K562 (cell line): ENCODE measurements at regions not wholly inside any gene's neighbourhood (a gene's known extent, or its start where the extent isn't known, plus 50 kb on each side); places are given as distances from the start of the nearest gene placed in this dataset.

Experiments used
- ATAC-seq: fragments of 200-7000 bp; cut with Tn5 transposase; 3 replicates; pipeline ENCODE4 v1.9.1; 2020; ENCODE audit warnings: moderate library complexity
- BruUV-seq: library from RNA; stranded (reverse); fragments of 400-500 nt; replicated peaks from 2 replicates; lab custom pipeline; 2021; lab: Mats Ljungman, UMichigan
- CTCF ChIA-PET: fragments of 300-600 bp; formaldehyde crosslinking; extraction: SDS; loops from one replicate; lab custom pipeline; 2021; ENCODE audit warnings: low intra/inter-chr PET ratio; lab: Yijun Ruan, JAX
- POLR2A ChIA-PET: fragments of 300-600, 350-650 bp; sonication (Branson Sonifier 250); formaldehyde crosslinking; extraction: SDS; loops from one replicate; lab custom pipeline; 2021; ENCODE audit warnings: antibody characterized with exemption, inconsistent platforms; lab: Yijun Ruan, JAX
- DNase-seq, 4 experiments: peaks; one replicate each; pipeline versions ENCODE4 v3.0.0 to v3.0.0-alpha.2; 2011 to 2018; ENCODE audit warnings: low spot score in 3 of 4, mixed read lengths in 3 of 4; ENCODE audit errors: extremely low read depth in 1 of 4
- FAIRE-seq: peaks from 2 replicates; lab custom pipeline; 2011; peaks lifted over from hg19 to GRCh38; lab: Jason Lieb, UNC
- H2AFZ ChIP-seq: 2 replicates; pipeline ENCODE4 v1.6.0; 2011; ENCODE audit warnings: low read depth, low read length, control low read depth, inconsistent platforms
- H3K27ac ChIP-seq: fragments of 200-600 bp; 3 replicates; pipeline ENCODE4 v1.8.0; 2011; ENCODE audit warnings: low read depth, mild to moderate bottlenecking, control low read depth, inconsistent platforms, low read length, moderate library complexity, mixed read lengths; ENCODE audit errors: extremely low read depth
- H3K27me3 ChIP-seq, 2 experiments: fragments of 300-600 bp in 1 of 2; 2 replicates in 1 of 2; 3 replicates in 1 of 2; pipeline versions ENCODE4 v1.6.0 to v1.8.0; 2011; ENCODE audit warnings: inconsistent platforms in 2 of 2, low read length in 2 of 2, mild to moderate bottlenecking in 1 of 2, mixed read lengths in 1 of 2, moderate library complexity in 1 of 2; ENCODE audit not compliant: control insufficient read depth in 2 of 2, insufficient read depth in 2 of 2
- H3K36me3 ChIP-seq: fragments of 300-600 bp; 3 replicates; pipeline ENCODE4 v1.8.0; 2011; ENCODE audit warnings: mild to moderate bottlenecking, low read length, inconsistent platforms; ENCODE audit not compliant: control insufficient read depth, insufficient read depth
- H3K4me1 ChIP-seq, 2 experiments: fragments of 200-600 bp in 1 of 2; replicated peaks in 1 of 2; 2 replicates in 1 of 2; 3 replicates in 1 of 2; pipeline versions ENCODE4 v1.5.1 to v1.8.0; 2011; ENCODE audit warnings: inconsistent platforms in 2 of 2, low read length in 2 of 2, mild to moderate bottlenecking in 1 of 2, mixed read lengths in 1 of 2, moderate library complexity in 1 of 2; ENCODE audit not compliant: control insufficient read depth in 2 of 2, insufficient read depth in 2 of 2
- H3K4me2 ChIP-seq: 2 replicates; pipeline ENCODE4 v1.6.1; 2011; ENCODE audit warnings: low read length, control low read depth, inconsistent platforms, mixed read lengths; ENCODE audit not compliant: insufficient read depth
- H3K4me3 ChIP-seq: fragments of 200-600 bp; sonication (generic), shearing (Covaris generic); 2 replicates; pipeline ENCODE4 v1.5.1; 2016; ENCODE audit warnings: control low read depth, inconsistent platforms
- H3K79me2 ChIP-seq: fragments of 200-600 bp; 3 replicates; pipeline ENCODE4 v1.8.0; 2011; ENCODE audit warnings: low read length, inconsistent platforms; ENCODE audit not compliant: control insufficient read depth, insufficient read depth
- H3K9ac ChIP-seq, 2 experiments: 2 replicates each; pipeline versions ENCODE4 v1.6.0 to v1.6.1; 2011; ENCODE audit warnings: low read depth in 2 of 2, low read length in 2 of 2, control low read depth in 1 of 2, inconsistent platforms in 1 of 2, mild to moderate bottlenecking in 1 of 2, mixed read lengths in 1 of 2; ENCODE audit not compliant: insufficient read depth in 1 of 2
- H3K9me1 ChIP-seq: one replicate; pipeline ENCODE4 v1.6.0; 2011; ENCODE audit warnings: inconsistent platforms, mild to moderate bottlenecking, low read length, moderate library complexity; ENCODE audit not compliant: control insufficient read depth, insufficient read depth
- H3K9me3 ChIP-seq: replicated peaks from 2 replicates; pipeline ENCODE4 v1.5.1; 2011; ENCODE audit warnings: low read depth, low read length, inconsistent platforms; ENCODE audit not compliant: control insufficient read depth, insufficient read depth
- H4K20me1 ChIP-seq: replicated peaks from 2 replicates; pipeline ENCODE4 v1.6.1; 2011; ENCODE audit warnings: low read length, inconsistent platforms, mixed read lengths; ENCODE audit not compliant: control insufficient read depth, insufficient read depth
- BCOR ChIP-seq: fragments of 450-650 bp; IDR thresholded peaks from 2 replicates; pipeline ENCODE4 v1.6.1; 2016
- ETS1 ChIP-seq: conservative IDR thresholded peaks from 2 replicates; pipeline ENCODE4 v1.6.1; 2011; ENCODE audit warnings: low read depth, mild to moderate bottlenecking, low read length; ENCODE audit not compliant: control insufficient read depth
- KDM5B ChIP-seq: fragments of 200-600 bp; sonication (generic); IDR thresholded peaks from 2 replicates; pipeline ENCODE4 v1.6.1; 2012; ENCODE audit warnings: low read depth, mild to moderate bottlenecking, moderate library complexity, low read length, control low read depth, inconsistent platforms; ENCODE audit not compliant: insufficient replicate concordance
- MXD1 ChIP-seq: fragments of 250-450 bp; sonication (Bioruptor Pico); IDR thresholded peaks from 2 replicates; pipeline ENCODE4 v1.8.0; 2021; ENCODE audit warnings: borderline replicate concordance, mild to moderate bottlenecking, moderate library complexity; ENCODE audit not compliant: poor library complexity, severe bottlenecking
- NFE2L1 ChIP-seq: fragments of 450-650 bp; IDR thresholded peaks from 2 replicates; pipeline ENCODE4 v1.6.1; 2016; ENCODE audit warnings: missing genetic modification characterization, low read depth, mild to moderate bottlenecking, missing compliant biosample characterization, moderate library complexity, borderline replicate concordance
- NR2C1 ChIP-seq, 2 experiments: fragments of 450-650 bp; IDR thresholded peaks; 2 replicates each; pipeline ENCODE4 v1.6.1; 2017; ENCODE audit warnings: mild to moderate bottlenecking in 2 of 2, antibody characterized with exemption in 1 of 2, inconsistent platforms in 1 of 2, missing compliant biosample characterization in 1 of 2, missing genetic modification characterization in 1 of 2
- SMARCE1 ChIP-seq: fragments of 450-650 bp; IDR thresholded peaks from 2 replicates; pipeline ENCODE4 v1.7.1; 2016; ENCODE audit warnings: mild to moderate bottlenecking
- XRCC3 ChIP-seq: fragments of 450-650 bp; IDR thresholded peaks from 2 replicates; pipeline ENCODE4 v1.6.1; 2017; ENCODE audit warnings: mild to moderate bottlenecking, moderate library complexity
- ZNF174 ChIP-seq: fragments of 250-450 bp; sonication (Bioruptor Pico); IDR thresholded peaks from 2 replicates; pipeline ENCODE4 v1.4.0; 2020; ENCODE audit warnings: mild to moderate bottlenecking
- ZNF217 ChIP-seq: sonication (generic); formaldehyde crosslinking; IDR thresholded peaks from 2 replicates; pipeline ENCODE4 v1.8.0; 2022; ENCODE audit warnings: mild to moderate bottlenecking, missing genetic modification reagents
- ZZZ3 ChIP-seq: fragments of 450-650 bp; IDR thresholded peaks from 2 replicates; pipeline ENCODE4 v1.6.1; 2016; ENCODE audit warnings: antibody characterized with exemption, mild to moderate bottlenecking, moderate library complexity
- WGBS: fragments of 100-300 bp; shearing (Covaris generic); methylation state at CpG from one replicate; pipeline ENCODE4 v1.1.6; 2016; ENCODE audit warnings: low coverage, mixed read lengths; ENCODE audit not compliant: insufficient coverage; ENCODE audit errors: missing lambda C conversion rate; 5-methylcytosine and 5-hydroxymethylcytosine counted together
- in situ Hi-C: fragments of 300-500 bp; cut with MboI; formaldehyde crosslinking; loops from 4 replicates; pipeline ENCODE4 v1.15.0; 2018; ENCODE audit warnings: inconsistent platforms, mixed read lengths
- intact Hi-C: fragments of 100-400 bp; cut with micrococcal nuclease; formaldehyde crosslinking; loops from 2 replicates; pipeline ENCODE4 v1.14.2; 2022
- TF ChIP-seq, protein P1 (sequence below), 2 experiments: fragments of 450-650 bp in 1 of 2; sonication (generic) in 1 of 2; formaldehyde crosslinking in 1 of 2; IDR thresholded peaks in 1 of 2; conservative IDR thresholded peaks in 1 of 2; 2 replicates each; pipeline versions ENCODE4 v1.6.1 to v1.8.1; 2016 to 2023; ENCODE audit warnings: mild to moderate bottlenecking in 2 of 2, moderate library complexity in 2 of 2, inconsistent platforms in 1 of 2, missing genetic modification reagents in 1 of 2
- TF ChIP-seq, protein P2 (sequence below): fragments of 450-650 bp; formaldehyde crosslinking; conservative IDR thresholded peaks from 2 replicates; pipeline ENCODE4 v1.4.0; 2022; ENCODE audit warnings: mild to moderate bottlenecking, missing genetic modification characterization
- TF ChIP-seq, protein P3 (sequence below): sonication (generic); formaldehyde crosslinking; IDR thresholded peaks from 2 replicates; pipeline ENCODE4 v1.9.0; 2022; ENCODE audit warnings: mild to moderate bottlenecking, missing genetic modification reagents

- TF ChIP-seq, protein P1, sequence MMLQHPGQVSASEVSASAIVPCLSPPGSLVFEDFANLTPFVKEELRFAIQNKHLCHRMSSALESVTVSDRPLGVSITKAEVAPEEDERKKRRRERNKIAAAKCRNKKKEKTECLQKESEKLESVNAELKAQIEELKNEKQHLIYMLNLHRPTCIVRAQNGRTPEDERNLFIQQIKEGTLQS (IDR thresholded peaks at IDR 0.05): no peak
- TF ChIP-seq, protein P1 (CRISPR knock-in tag; conservative IDR thresholded peaks at IDR 0.05): no peak
- TF ChIP-seq, protein P2, sequence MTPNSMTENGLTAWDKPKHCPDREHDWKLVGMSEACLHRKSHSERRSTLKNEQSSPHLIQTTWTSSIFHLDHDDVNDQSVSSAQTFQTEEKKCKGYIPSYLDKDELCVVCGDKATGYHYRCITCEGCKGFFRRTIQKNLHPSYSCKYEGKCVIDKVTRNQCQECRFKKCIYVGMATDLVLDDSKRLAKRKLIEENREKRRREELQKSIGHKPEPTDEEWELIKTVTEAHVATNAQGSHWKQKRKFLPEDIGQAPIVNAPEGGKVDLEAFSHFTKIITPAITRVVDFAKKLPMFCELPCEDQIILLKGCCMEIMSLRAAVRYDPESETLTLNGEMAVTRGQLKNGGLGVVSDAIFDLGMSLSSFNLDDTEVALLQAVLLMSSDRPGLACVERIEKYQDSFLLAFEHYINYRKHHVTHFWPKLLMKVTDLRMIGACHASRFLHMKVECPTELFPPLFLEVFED (CRISPR knock-in tag): no peak
Measured at GRCh38 chr15:62474021-62474770, 309.1 kb upstream of the C2CD4B start (continued).

DNA sequence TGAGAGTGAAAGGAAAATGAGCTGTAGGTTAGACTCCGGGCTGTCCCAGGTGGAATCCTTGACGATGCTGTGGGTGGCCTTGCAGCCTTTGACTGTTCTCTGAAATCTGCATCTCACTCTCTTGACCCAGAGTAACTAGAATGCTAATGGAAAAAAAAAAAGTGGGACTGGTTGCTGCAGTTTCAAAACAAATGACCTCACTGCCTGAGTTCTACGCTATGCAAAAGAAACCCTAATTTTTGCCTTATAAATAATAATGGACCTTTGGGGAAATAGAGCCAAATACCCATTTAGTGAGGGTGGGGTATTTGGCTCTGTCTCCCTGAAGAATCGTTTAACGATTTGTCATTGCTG, 309.7 kb upstream of the C2CD4B start:
- H3K4me2 ChIP-seq: no peak overlapping the region
- in situ Hi-C loops: no loop called here
- ATAC-seq (no peak), DNase-seq (no peak), FAIRE-seq (no peak)
- H2AFZ ChIP-seq: no peak overlapping the region
- peaks cover 2 to 12% of the 10 kb centered on the region in 2 experiments; a peak in 2 of 5 replicates for H3K27me3 ChIP-seq
- no peaks in the 10 kb centered on the region for H4K20me1 ChIP-seq
- H3K9ac ChIP-seq: no peak overlapping the region
- H3K79me2 ChIP-seq: no peaks in the 10 kb centered on the region
- H3K36me3 ChIP-seq: no peaks in the 10 kb centered on the region
- H3K9me3 ChIP-seq: no peaks in the 10 kb centered on the region
- intact Hi-C loops: no loop called here
- WGBS: 6% methylated on average over 5 of the region's 5 CpGs
- CTCF ChIA-PET: no interaction called here
- no peaks in the 10 kb centered on the region for H3K4me1 ChIP-seq
- no peaks in the 10 kb centered on the region for H3K9me1 ChIP-seq
- H3K4me3 ChIP-seq: no peak overlapping the region
- POLR2A ChIA-PET: no interaction called here
- H3K27ac ChIP-seq: no peak overlapping the region
- BruUV-seq: no TSS peak
- TF ChIP-seq NFE2L1 (tag) (no peak), SMARCE1 (no peak), KDM5B (no peak), ZZZ3 (no peak), ZNF217 (CRISPR knock-in tag) (no peak), ETS1 (no peak), ZNF174 (no peak), NR2C1 (IDR thresholded peaks at IDR 0.05) (no peak), NR2C1 (tag; IDR thresholded peaks at IDR 0.05) (no peak), BCOR (no peak), MXD1 (CRISPR knock-in tag) (no peak), XRCC3 (no peak)
- TF ChIP-seq, protein P3, sequence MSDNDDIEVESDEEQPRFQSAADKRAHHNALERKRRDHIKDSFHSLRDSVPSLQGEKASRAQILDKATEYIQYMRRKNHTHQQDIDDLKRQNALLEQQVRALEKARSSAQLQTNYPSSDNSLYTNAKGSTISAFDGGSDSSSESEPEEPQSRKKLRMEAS: no peak
